ENCODE measurements at regions not wholly inside any gene's neighbourhood (a gene's known extent, or its start where the extent isn't known, plus 50 kb on each side); places are given as distances from the start of the nearest gene placed in this dataset.

DNA sequence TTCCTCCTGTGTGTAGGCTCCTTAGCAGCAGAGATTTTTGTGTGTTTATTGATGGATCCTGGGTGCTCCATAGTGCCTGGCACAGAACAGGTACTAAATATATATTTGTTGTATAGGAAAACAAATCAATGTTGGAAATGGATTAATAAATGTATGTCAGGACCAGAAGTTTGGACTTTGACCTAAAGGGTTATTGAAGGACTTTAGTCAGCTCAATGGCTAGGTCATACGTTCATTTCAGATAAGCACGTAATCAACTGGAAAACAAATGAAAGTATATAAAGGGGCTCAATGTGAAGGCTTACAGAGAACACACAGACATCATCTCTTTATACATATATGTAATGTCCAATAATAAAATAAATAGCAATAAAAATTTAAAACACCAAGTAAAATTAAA lies 56.2 kb upstream of the PALM2AKAP2 start:
- TF ChIP-seq, protein P1, sequence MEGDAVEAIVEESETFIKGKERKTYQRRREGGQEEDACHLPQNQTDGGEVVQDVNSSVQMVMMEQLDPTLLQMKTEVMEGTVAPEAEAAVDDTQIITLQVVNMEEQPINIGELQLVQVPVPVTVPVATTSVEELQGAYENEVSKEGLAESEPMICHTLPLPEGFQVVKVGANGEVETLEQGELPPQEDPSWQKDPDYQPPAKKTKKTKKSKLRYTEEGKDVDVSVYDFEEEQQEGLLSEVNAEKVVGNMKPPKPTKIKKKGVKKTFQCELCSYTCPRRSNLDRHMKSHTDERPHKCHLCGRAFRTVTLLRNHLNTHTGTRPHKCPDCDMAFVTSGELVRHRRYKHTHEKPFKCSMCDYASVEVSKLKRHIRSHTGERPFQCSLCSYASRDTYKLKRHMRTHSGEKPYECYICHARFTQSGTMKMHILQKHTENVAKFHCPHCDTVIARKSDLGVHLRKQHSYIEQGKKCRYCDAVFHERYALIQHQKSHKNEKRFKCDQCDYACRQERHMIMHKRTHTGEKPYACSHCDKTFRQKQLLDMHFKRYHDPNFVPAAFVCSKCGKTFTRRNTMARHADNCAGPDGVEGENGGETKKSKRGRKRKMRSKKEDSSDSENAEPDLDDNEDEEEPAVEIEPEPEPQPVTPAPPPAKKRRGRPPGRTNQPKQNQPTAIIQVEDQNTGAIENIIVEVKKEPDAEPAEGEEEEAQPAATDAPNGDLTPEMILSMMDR (optimal IDR thresholded peaks at IDR 0.05 in 1 of 3, IDR thresholded peaks at IDR 0.05 in 1 of 3, conservative IDR thresholded peaks at IDR 0.05 in 1 of 3; ENCODE audit: extremely low read depth in 1 of 3, insufficient read depth in 2 of 3, low read length in 3 of 3), result no peak
- TF ChIP-seq EZH2 (IDR thresholded peaks at IDR 0.05; ENCODE audit: low read length), result no peak
